Thoracic aorta (tissue), 2 donors: ENCODE measurements at regions not wholly inside any gene's neighbourhood (a gene's known extent, or its start where the extent isn't known, plus 50 kb on each side); places are given as distances from the start of the nearest gene placed in this dataset.

ENCODE experiments used
- ATAC-seq: fragments of 150-250 bp; one replicate; pipeline ENCODE4 v1.8.0; 2017; ENCODE audit warnings: low read depth; ENCODE audit not compliant: insufficient number of reproducible peaks, low FRiP score
- DNase-seq: peaks from one replicate; pipeline ENCODE4 v3.0.0-alpha.2; 2020; ENCODE audit warnings: low spot score
- H3K27ac ChIP-seq, 2 donors: fragments of 200-600 bp; sonication (generic); 1 replicate in 1 of 2; 2 replicates in 1 of 2; pipeline ENCODE4 v1.5.1; 2016; ENCODE audit warnings: mild to moderate bottlenecking in 2 of 2, moderate library complexity in 2 of 2
- H3K27me3 ChIP-seq: fragments of 200-600 bp; sonication (generic); replicated peaks from 2 replicates; pipeline ENCODE4 v1.6.0; 2016; ENCODE audit warnings: mild to moderate bottlenecking; ENCODE audit not compliant: insufficient read depth
- H3K36me3 ChIP-seq: fragments of 200-600 bp; sonication (generic); one replicate; pipeline ENCODE4 v1.5.1; 2016
- H3K4me1 ChIP-seq, 2 donors: fragments of 200-600 bp; sonication (generic); 1 replicate in 1 of 2; 2 replicates in 1 of 2; pipeline versions ENCODE4 v1.5.1 to v1.6.0; 2016; ENCODE audit warnings: low read depth in 2 of 2, mild to moderate bottlenecking in 1 of 2; ENCODE audit not compliant: control insufficient read depth in 1 of 2
- H3K4me3 ChIP-seq: fragments of 200-600 bp; sonication (generic); 2 replicates; pipeline ENCODE4 v1.5.1; 2016; ENCODE audit warnings: mild to moderate bottlenecking
- H3K9me3 ChIP-seq: fragments of 200-600 bp; sonication (generic); 2 replicates; pipeline ENCODE4 v1.5.1; 2016
- CTCF ChIP-seq: fragments of 200-600 bp; sonication (generic); IDR thresholded peaks from one replicate; pipeline ENCODE4 v1.5.1; 2019; ENCODE audit warnings: antibody characterized with exemption

DNA sequence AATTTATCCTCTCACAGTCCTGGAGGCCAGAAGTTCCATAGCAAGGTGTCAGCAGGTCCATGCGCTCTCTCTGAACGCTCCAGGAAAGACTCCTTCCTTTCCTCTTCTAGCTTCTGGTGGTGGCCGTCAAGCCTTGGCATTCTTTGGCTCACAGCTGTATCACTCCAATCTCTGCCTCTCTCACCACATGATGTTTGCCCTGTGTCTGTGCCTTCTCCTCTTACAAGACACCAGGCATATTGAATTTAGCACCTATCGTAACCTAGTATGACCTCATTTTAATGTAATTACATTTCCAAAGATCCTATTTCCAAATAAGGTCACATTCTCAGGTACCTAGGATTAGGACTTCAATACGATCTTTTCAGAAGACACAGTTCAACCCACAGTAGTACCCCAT is 428.5 kb downstream of the CD83 start:
- no peaks in the 10 kb centered on the region for H3K9me3 ChIP-seq
- TF ChIP-seq CTCF = no peak
- ATAC-seq = no peak
- no peak overlapping the region for H3K27ac ChIP-seq
- no peaks in the 10 kb centered on the region for H3K36me3 ChIP-seq
- H3K27me3 ChIP-seq = no peaks in the 10 kb centered on the region
- H3K4me3 ChIP-seq = no peak overlapping the region
- peaks cover 0 to 11% of the 10 kb centered on the region in 2 donors for H3K4me1 ChIP-seq
- DNase-seq = no peak

DNA sequence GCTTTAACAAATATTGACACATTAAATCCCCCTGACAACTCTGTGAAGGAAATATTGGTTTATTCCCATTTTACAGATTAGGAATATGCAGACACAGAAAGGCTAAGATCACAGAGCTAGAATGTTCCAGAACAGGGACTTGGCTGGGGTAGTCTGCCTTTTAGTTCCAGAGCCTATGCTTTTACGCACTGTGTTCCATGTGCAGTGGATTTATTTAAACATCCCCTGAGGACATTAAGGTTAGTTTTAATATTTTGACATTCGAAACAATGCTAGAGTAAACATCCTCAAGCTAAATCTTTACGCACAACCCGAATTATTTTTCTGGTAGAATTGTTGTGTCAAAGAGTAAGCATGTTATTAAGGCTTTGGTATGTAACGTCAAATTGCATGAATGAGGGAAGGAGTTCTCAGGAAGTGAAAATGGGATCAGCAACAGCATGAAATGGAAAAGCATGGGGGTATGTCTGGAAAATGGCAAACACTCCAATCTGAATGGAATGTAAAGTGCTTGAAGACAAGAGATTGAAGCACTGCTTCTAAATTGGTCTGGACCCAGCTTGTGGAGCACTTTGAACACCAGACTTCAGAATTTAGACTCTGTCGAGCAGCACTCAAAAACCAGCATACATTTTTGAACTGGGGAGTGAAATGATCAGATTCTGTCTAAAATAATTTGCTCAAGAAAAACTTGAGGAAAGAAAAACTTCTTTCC is 429.9 kb downstream of the CD83 start:
- Histone ChIP-seq H3K27me3 (no peaks in the 10 kb centered on the region), H3K27ac (no peak overlapping the region), H3K4me1 (peaks cover 0 to 12% of the 10 kb centered on the region in 2 donors), H3K36me3 (no peaks in the 10 kb centered on the region), H3K9me3 (no peaks in the 10 kb centered on the region), H3K4me3 (no peak overlapping the region)
- DNase-seq (no peak), ATAC-seq (no peak)
- TF ChIP-seq CTCF = no peak

DNA sequence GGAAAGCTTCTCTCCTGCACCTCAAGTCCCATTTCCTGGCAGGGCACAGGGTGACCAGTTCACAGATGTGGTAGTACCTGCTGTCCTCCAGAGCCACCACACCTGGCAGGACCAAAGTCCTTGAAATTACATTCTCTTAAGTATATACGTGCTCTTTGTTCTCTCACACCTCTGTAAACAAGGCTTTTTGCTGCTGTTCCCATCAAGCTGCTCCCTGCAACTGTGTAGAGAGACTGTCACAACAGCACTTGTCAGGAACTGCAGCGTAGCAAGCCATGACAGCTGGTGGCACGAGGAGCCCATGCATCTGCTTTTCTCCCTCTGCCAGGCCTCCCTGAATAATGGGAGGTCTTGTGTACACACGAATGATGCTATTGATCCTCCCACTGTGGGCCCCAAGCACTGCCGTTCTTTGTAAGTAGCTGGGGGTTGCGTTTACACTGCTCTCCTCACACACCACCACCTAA is 431.8 kb downstream of the CD83 start:
- no peak overlapping the region for H3K27ac ChIP-seq
- H3K36me3 ChIP-seq = no peaks in the 10 kb centered on the region
- DNase-seq (no peak), ATAC-seq (no peak)
- no peaks in the 10 kb centered on the region for H3K27me3 ChIP-seq
- H3K4me3 ChIP-seq = no peak overlapping the region
- H3K4me1 ChIP-seq = peaks cover 0 to 12% of the 10 kb centered on the region in 2 donors
- no peak for TF ChIP-seq CTCF
- H3K9me3 ChIP-seq = no peaks in the 10 kb centered on the region

DNA sequence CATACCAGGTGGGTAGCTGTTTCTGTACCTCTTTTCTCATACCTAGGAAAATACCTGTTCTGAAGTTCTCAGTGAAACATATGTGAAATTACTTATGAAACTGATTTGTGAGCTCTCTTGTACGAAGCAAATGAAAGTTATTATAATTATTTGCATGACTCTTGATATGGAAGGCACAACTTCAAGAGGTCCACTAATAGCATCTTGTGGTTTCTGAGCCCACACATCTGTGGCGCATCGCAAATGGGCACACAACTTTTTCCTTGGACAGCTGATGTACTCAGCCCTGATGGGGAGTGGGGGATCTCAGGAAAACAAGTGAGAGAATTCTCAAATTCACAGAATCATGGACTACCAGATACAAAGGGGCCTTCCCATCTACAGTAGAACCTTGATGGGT is 432.3 kb downstream of the CD83 start:
- Histone ChIP-seq H3K9me3 (no peaks in the 10 kb centered on the region), H3K4me1 (peaks cover 0 to 12% of the 10 kb centered on the region in 2 donors)

DNA sequence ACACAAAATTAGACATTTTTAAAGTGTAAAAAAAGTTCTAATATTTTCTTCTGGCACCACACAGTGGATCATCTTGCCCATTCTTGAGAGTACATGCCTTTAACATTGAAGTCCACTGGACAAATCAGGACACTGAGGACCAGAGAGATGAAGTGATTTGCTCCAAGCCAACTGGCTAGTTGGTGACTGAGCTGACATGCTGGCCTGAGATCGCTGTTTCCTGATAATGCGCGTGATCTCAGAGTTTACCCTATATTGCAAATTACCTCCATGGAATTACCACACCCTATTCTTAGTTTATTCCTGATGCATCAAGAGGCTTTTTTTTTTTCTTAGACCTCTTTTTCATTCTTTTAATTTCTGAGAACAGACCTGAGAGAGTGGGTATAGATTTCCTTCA is 432.8 kb downstream of the CD83 start:
- H3K4me3 ChIP-seq = no peak overlapping the region
- no peaks in the 10 kb centered on the region for H3K9me3 ChIP-seq
- H3K36me3 ChIP-seq = no peaks in the 10 kb centered on the region
- peaks cover 0 to 12% of the 10 kb centered on the region in 2 donors for H3K4me1 ChIP-seq
- H3K27me3 ChIP-seq = no peaks in the 10 kb centered on the region
- ATAC-seq (no peak), DNase-seq (no peak)
- H3K27ac ChIP-seq = no peak overlapping the region
- TF ChIP-seq CTCF = no peak

More for the DNA sequence above, 432.3 kb downstream of the CD83 start:
- H3K36me3 ChIP-seq = no peaks in the 10 kb centered on the region
- ATAC-seq (no peak), DNase-seq (no peak)
- no peak overlapping the region for H3K27ac ChIP-seq
- no peak overlapping the region for H3K4me3 ChIP-seq
- H3K27me3 ChIP-seq = no peaks in the 10 kb centered on the region
- TF ChIP-seq CTCF = no peak
